Posterior vena cava (tissue), 2 donors: ENCODE measurements at regions not wholly inside any gene's neighbourhood (a gene's known extent, or its start where the extent isn't known, plus 50 kb on each side); places are given as distances from the start of the nearest gene placed in this dataset.
"Not testable (repeated sequence)": the region's sequence is repeated elsewhere in the genome, so short reads cannot be mapped to it uniquely, and the experiment has no call there.

Source experiments
- DNase-seq: peaks from one replicate; pipeline ENCODE4 v3.0.0-alpha.2; 2020; ENCODE audit warnings: low spot score
- intact Hi-C, 2 donors: fragments of 100-400 bp; cut with DNase I; formaldehyde crosslinking; loops; one replicate each; pipeline versions ENCODE4 v1.14.1 to v1.14.2; 2022 to 2023
- donor health status: DM: yes; HTN: yes; CAD: no.
- donor health status: DM: yes; HTN: yes; CAD: no.

GRCh38 chr5:18252559-18252958 lies 618.3 kb downstream of the TAF11L14 start:
- intact Hi-C loops = no loop called here
- DNase-seq = no peak

DNA sequence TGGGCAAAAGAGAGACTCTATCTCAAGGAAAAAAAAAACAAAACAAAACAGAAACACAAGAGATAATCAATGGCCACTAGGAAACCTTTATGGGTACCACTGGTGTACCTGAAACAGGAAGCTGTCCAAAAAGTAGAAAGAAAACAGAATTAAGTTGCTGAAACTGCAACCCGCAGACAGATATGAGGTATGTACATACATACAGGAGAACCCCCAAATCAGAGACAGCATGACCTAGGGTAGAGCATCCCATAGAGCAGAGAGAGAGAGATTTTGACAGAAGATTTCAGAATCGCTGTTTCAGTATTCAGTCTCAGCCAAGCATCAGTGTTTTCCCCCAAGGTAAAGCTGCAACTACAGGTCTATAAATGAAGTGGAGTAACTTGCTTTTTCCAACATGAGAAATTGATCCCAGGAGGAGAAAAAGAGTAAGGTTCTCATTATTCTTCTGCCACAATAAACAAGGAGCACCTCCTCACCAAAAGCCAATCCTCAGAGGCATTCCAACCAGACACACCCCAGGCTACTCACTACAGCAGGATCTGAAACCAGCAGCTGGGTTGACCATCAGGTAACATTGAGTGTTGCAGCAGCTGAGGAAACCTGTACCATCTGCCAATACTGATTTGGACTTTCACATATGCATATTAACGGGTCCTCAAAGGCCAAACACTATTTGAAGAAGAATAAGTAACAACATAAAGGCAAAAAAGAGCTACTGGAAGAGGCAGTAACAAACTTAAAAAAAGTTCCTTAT lies 630.0 kb downstream of the TAF11L14 start:
- no peak for DNase-seq
- intact Hi-C loops = no loop called here

- no peak for DNase-seq
- intact Hi-C loops = no loop called here
Observed at GRCh38 chr5:18270635-18271338, 636.5 kb downstream of the TAF11L14 start.

DNA sequence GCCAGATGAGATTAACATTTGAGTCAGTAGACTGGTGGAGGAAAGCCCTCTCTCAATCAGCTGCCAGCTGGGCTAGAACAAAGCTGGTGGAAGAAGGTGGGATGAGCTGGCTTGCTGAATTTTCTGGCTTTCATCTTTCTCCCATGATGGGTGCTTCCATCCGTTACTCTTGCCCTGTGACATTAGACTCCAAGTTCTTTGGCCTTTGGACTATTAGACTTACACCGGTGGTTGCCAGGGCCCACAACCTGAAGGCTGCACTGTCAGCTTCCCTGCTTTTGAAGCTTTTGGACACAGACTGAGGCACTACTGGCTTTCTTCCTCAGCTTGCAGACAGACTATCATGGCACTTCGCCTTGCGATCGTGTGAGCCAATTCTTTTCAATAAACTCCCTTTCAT lies 642.7 kb downstream of the TAF11L14 start:
- intact Hi-C loops = no loop called here
- DNase-seq = no peak

DNA sequence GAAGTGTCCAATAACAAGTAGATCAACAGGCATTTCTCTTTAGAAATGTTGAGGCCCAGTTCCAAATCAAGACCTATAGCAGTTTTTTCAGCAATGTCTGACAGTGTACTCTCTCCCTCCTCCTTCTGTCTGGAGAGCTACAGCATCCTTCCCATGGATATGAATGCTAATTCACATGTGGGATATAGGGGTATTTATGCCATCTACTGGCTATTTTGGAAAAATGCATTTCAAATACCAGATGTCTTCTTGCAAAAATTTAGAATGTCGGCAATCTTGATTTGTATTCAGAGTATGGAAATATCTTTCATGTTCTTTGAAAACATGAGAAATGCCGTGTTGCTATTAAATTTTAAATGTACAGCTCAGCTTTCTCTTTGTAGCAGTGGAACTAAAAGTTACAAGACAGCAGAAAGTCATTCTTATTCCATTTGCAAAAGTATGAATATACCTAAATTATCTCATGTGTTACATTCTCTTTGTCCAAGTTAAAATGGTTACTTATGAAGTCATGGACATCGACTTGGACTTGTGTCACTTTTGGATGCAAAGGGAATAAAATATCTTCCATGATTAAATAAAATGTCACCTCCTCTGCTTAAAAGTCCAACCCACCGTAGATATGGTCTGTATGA lies 647.8 kb downstream of the TAF11L14 start:
- intact Hi-C loops = loop anchor here in 1 of 2 donors (10.0 kb wide), 1 partner anchor 1067 kb away; the partner anchor contains the start of gene BASP1
- DNase-seq = no peak

- DNase-seq = no peak
- intact Hi-C loops = loop anchor here in 1 of 2 donors (10.0 kb wide), 1 partner anchor 1070 kb away; the partner anchor contains the start of gene BASP1
Observed at GRCh38 chr5:18285257-18285656, 651.0 kb downstream of the TAF11L14 start.

DNA sequence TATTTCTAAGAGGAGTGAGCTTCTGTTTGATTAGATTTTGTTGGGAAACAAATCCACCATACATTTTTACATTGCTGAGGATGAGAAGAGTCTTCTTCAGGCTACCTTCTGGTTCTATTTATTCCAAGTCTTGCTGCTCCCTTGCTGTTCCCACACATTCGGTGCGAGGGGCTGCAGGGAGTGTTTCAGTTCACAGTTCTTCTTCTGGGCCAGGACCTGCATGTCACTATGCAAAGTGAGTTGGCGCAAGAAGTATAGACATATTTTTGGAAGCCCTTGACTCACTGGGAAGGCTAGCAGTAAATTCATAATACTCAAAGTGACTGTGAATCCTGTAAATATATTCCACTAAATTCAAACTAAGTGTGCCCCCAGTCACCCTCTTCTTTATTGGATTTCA lies 657.9 kb downstream of the TAF11L14 start:
- intact Hi-C loops = no loop called here
- DNase-seq = no peak

- DNase-seq, intact Hi-C loops: not testable (repeated sequence)
Observed at GRCh38 chr5:18295696-18296095, 661.4 kb downstream of the TAF11L14 start.

DNA sequence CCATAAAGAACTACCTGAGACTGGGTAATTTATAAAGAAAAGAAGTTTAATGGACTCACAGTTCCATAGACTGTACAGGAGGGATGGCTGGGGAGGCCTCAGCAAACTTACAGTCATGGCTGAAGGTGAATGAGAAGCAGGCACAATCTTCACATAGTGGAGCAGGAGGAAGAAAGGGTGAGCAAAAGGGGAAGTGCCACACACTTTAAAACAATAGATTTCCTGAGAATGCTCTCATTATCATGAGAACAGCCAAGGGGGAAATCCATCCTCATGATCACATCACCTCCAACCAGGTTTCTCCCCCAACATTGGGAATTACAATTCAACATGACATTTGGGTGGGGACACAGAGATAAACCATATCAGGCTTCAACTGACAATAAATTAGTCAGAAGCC lies 664.9 kb downstream of the TAF11L14 start:
- no peak for DNase-seq
- intact Hi-C loops = no loop called here

GRCh38 chr5:18305288-18305924 lies 671.1 kb downstream of the TAF11L14 start:
- intact Hi-C loops = no loop called here
- no peak for DNase-seq

DNA sequence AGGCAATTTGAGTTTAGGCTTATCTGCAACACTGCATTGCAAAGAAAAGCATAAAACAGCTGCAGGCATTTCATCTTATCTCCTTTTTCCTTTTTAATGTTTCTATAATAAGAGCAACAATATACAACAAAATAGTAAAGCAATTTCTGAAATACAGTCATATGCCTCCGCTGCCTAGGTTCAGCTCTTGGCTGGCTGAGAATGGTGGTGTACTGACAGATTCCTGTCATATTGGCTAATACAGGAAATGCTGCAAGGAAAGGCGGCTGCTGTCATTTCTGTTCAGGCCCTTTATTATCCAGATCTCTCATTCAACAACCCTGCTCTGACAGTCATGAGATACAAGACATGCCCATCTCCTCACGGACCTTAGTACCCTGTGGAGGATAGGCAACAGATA lies 677.0 kb downstream of the TAF11L14 start:
- intact Hi-C loops = no loop called here
- no peak for DNase-seq

GRCh38 chr5:18312016-18312415 lies 677.8 kb downstream of the TAF11L14 start:
- DNase-seq = no peak
- intact Hi-C loops = no loop called here

DNA sequence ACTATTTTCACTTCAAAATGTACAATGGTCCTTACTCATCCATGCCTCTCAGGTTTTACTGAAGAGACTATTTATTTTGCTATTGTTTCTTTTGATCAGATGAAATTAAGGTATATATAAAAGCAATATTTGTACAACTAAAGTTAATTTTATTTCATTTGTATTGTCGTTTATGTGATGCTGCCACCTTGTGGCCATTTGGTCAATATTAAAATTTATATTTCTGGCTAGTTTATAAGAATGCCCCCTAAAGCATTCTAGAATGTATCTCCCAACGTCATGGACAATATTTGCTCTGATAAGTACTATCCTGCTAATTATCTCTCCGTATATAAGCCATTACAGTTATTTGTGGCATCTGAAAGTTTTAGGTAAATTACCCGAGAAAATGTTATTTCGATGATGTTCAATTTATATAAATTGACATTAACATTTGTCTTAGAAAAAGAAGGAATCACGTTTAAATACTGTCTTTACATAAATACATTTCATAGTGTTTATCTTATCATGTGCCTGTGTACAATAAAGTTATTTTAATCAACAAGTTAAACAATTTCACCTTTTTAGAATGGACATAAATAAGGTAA lies 680.0 kb downstream of the TAF11L14 start:
- intact Hi-C loops = no loop called here
- DNase-seq = no peak

- DNase-seq = no peak
- intact Hi-C loops = no loop called here
Observed at GRCh38 chr5:18321262-18321942, 687.1 kb downstream of the TAF11L14 start.

DNA sequence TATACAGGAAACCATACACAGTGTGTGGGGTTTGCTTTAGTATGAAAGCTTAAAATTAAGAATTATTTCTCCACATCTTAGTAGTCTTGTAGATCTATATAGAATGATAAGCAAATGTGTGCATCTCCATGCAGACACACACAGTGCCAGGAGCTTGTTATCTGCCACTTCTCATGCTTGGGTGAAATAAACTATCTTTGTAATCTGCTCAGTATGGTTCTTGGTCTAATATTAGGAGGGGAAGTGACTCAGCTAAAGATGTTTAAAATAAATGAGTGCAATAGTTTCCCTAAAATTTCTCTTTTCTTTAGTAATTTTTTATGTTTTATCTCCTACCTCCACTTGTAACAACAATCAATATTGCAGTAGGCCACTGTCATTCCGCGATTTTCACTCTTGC lies 689.6 kb downstream of the TAF11L14 start:
- DNase-seq = no peak
- intact Hi-C loops = no loop called here

DNA sequence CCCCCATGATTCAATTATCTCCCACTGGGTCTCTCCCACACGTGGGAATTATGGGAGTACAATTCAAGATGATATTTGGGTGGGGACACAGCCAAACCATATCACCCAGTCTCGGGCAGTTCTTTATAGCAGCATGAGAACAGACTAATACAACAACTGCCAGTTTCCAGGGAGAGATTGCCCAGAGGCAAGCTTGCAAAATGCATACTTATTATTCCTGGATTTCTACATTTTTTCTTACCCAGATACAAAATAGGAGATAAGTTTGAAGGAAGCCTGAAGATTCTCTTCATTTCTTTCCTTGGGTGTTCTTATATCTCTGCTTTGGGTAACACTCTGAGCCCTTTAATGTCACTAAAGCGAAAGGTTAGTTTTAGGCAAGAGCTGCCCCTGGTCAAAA lies 691.2 kb downstream of the TAF11L14 start:
- no peak for DNase-seq
- intact Hi-C loops = no loop called here

- DNase-seq = no peak
- intact Hi-C loops = no loop called here
Observed at GRCh38 chr5:18329328-18329727, 695.1 kb downstream of the TAF11L14 start.

- DNase-seq = no peak
- intact Hi-C loops = no loop called here
Observed at GRCh38 chr5:18333841-18334240, 699.6 kb downstream of the TAF11L14 start.

DNA sequence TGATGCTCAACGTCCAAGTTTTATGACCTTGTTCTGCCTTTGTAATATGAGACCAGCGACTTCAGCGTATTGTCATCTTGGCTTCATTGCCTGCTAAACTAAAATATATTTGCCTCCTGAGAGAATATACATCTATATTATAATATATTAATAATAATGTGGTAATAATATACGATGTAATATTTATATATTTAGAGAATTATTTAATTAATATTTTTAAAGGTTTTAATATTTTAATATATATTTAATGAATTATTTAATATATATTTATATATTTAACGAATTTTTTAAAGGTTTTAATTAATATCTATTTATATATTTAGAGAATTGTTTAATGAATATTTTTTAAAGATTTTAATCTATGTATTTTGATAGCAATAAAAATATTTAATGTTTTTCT lies 700.7 kb downstream of the TAF11L14 start:
- intact Hi-C loops = no loop called here
- DNase-seq = no peak
